Activated naive CD8-positive, alpha-beta T cell treated with anti-CD3 and anti-CD28 coated beads, Interleukin-2, amount 50 U/mL, for 24 hours (primary cell): ENCODE measurements at regions not wholly inside any gene's neighbourhood (a gene's known extent, or its start where the extent isn't known, plus 50 kb on each side); places are given as distances from the start of the nearest gene placed in this dataset.
A peak's percentile ranks its signal among the peaks of the same experiment; 100 is the strongest.

Experiments used
- ATAC-seq: fragments of 150-1000 bp; cut with Tn5 transposase; one replicate; pipeline ENCODE4 v1.10.0; 2021
- DNase-seq: peaks from one replicate; pipeline ENCODE4 v3.0.0; 2021
- H3K27ac Mint-ChIP-seq: one replicate; pipeline ENCODE4 v1.8.0; 2021; ENCODE audit warnings: mild to moderate bottlenecking, mixed read lengths
- H3K27me3 Mint-ChIP-seq: one replicate; pipeline ENCODE4 v1.8.0; 2021; ENCODE audit warnings: mixed read lengths
- H3K36me3 Mint-ChIP-seq: one replicate; pipeline ENCODE4 v1.8.0; 2021; ENCODE audit warnings: low read depth, mixed read lengths
- H3K4me1 Mint-ChIP-seq: one replicate; pipeline ENCODE4 v1.8.0; 2021; ENCODE audit warnings: mixed read lengths
- H3K4me3 Mint-ChIP-seq: one replicate; pipeline ENCODE4 v1.8.0; 2021; ENCODE audit warnings: mild to moderate bottlenecking, moderate library complexity, mixed read lengths
- H3K9me3 Mint-ChIP-seq: one replicate; pipeline ENCODE4 v1.8.0; 2021; ENCODE audit warnings: mixed read lengths

DNA sequence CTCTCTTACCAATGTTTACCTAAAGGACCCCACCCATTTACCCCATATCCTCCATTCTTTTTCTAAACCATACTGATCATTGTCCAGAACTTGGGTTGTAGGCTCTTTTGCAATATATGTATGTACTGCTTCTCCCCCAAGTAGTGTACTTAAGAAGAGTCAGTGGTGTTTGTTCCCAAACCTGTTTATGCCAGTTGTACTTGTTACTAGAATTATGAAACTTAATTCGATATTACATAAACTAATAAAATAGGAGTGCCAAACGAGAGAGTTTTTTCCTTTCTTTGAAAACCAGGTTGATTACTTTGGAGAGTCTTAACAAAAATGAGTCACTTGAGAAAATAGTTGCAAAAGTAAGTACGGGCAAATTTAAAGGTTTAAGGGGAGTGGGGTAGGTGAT is 96.3 kb downstream of the GEMIN8 start:
- DNase-seq (no peak), ATAC-seq (no peak)
- H3K36me3 Mint-ChIP-seq: no peaks in the 10 kb centered on the region
- H3K9me3 Mint-ChIP-seq: no peaks in the 10 kb centered on the region
- H3K4me3 Mint-ChIP-seq: no peak overlapping the region
- peaks cover 17% of the 10 kb centered on the region for H3K27me3 Mint-ChIP-seq
- H3K4me1 Mint-ChIP-seq: no peaks in the 10 kb centered on the region
- no peak overlapping the region for H3K27ac Mint-ChIP-seq

DNA sequence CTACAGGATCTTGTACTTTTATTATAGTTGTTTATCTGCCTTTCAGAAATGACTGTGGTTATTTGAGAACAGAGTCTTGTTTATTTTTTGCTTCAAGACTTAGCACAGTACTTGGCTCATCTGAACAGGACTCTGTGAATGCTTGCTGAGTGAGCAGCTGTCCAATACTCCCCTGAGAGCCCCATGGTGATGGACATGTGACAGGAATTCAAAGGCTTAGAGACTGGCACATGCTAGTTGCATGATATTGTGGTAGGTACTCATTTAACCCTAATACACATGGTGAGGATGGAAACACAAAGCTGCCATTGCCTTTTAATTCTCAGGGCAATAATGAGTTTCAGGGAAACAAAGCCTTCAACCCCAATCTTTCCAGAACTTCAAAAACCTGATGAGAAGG is 97.3 kb downstream of the GEMIN8 start:
- ATAC-seq (no peak), DNase-seq (no peak)
- no peaks in the 10 kb centered on the region for H3K36me3 Mint-ChIP-seq
- peaks cover 13% of the 10 kb centered on the region for H3K27me3 Mint-ChIP-seq
- no peaks in the 10 kb centered on the region for H3K4me1 Mint-ChIP-seq
- H3K9me3 Mint-ChIP-seq: no peaks in the 10 kb centered on the region
- H3K4me3 Mint-ChIP-seq: no peak overlapping the region
- H3K27ac Mint-ChIP-seq: no peak overlapping the region

DNA sequence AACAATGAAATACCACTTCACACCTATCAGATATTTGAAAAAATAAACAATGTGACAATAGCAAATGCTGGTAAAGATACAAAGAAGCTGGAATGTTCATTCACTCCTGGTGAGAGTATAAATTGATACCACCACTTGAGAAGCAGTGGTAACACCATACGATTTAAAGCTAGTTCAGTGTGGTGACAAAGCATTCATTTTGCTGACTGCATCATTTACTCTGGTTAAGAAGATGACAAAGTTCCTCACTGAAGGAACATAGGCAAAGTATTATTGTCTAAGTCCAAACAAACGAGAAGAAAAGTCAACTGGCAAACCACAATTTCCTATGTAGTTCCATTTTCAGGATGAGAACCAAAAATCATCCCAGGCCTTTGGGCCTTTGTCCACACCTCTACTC is 102.5 kb downstream of the GEMIN8 start:
- no peaks in the 10 kb centered on the region for H3K9me3 Mint-ChIP-seq
- H3K27ac Mint-ChIP-seq: no peak overlapping the region
- no peaks in the 10 kb centered on the region for H3K4me1 Mint-ChIP-seq
- H3K36me3 Mint-ChIP-seq: no peaks in the 10 kb centered on the region
- DNase-seq: no peak
- peaks cover 3% of the 10 kb centered on the region for H3K27me3 Mint-ChIP-seq
- ATAC-seq: no peak
- H3K4me3 Mint-ChIP-seq: no peak overlapping the region

DNA sequence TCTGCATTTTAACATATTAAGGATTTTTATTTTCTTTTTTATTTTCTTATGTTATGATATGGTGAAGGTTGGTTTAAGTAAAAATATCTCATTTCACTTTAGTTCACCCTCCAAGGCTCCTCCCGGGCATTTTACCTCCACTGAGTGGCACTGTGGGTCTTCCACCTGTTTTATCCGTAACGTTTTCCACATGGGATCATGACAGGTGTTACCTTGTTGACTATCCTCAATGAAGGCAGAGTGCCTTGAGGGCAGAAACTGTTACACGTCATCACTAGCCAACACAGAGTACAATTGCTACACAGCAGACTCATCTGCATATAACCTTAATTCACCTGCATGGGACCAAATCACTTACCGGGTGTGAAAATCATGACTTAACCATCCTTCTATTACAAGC is 105.8 kb downstream of the GEMIN8 start:
- Mint-ChIP-seq H3K9me3 (no peaks in the 10 kb centered on the region), H3K4me1 (no peaks in the 10 kb centered on the region), H3K4me3 (no peak overlapping the region), H3K27ac (no peak overlapping the region), H3K36me3 (no peaks in the 10 kb centered on the region), H3K27me3 (peaks cover 3% of the 10 kb centered on the region)
- DNase-seq (no peak), ATAC-seq (no peak)

DNA sequence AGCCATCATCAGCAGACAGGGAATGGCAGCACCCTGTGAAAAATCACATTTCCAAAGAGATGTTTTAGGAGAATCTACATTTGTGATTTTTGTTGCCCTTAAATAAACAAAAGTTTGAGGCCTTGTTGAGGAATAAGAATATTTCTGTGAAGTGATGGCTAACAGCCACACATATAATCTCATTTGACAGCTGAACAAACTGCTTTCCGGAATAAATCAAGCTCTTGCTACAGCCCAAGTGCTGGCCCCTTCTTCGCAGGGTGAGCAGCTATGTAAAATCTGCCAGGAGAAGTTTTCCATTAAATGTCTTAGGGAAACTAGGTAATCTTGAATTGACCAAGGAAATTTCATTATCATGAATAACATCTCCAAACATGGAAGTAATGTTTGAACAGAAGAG is 106.4 kb upstream of the GPM6B start:
- Mint-ChIP-seq H3K9me3 (no peaks in the 10 kb centered on the region), H3K4me1 (no peaks in the 10 kb centered on the region), H3K4me3 (no peak overlapping the region), H3K27me3 (peaks cover 3% of the 10 kb centered on the region), H3K36me3 (no peaks in the 10 kb centered on the region), H3K27ac (no peak overlapping the region)
- ATAC-seq (no peak), DNase-seq (no peak)

DNA sequence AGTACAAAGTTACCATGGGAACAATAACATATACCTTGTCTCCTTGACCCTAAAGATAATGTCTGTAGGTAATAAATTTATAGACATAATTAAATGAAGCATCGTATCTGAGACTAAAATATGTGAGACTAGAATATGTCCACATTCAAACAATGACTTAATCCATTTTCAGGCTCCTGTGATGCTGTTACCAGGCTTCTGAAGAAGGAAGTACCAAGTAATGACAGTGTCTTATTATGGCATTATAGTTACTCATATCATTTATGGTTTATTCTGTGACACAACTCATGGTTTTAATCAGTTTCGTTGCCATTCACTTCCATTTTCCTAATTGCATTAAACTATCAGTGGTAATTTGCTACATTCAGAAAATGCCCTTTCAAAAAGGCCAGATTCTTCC is 100.6 kb upstream of the GPM6B start:
- no peak overlapping the region for H3K27ac Mint-ChIP-seq
- ATAC-seq (no peak), DNase-seq (no peak)
- no peaks in the 10 kb centered on the region for H3K4me1 Mint-ChIP-seq
- H3K27me3 Mint-ChIP-seq: no peaks in the 10 kb centered on the region
- no peaks in the 10 kb centered on the region for H3K9me3 Mint-ChIP-seq
- H3K4me3 Mint-ChIP-seq: no peak overlapping the region
- no peaks in the 10 kb centered on the region for H3K36me3 Mint-ChIP-seq

DNA sequence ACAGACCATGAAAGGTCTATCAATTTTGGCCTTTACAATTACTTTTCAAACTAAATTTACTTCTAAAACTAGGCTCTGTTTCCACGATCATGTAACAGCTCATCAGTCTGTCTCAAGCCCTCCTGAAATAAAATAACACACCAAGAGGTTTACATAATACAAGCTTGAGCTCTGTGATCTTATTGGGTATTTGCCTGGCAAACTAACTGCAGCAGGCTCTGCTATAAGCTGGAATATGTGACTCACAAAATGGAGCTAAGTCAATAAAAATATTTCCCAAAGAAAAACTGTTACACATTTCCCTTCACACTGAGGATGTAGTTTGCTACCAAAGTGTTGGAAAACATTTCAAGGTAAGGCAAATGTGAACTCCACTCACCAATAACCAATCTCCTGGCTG is 94.7 kb upstream of the GPM6B start:
- Mint-ChIP-seq H3K27me3 (no peaks in the 10 kb centered on the region), H3K4me1 (no peaks in the 10 kb centered on the region), H3K36me3 (no peaks in the 10 kb centered on the region), H3K27ac (no peak overlapping the region), H3K4me3 (no peak overlapping the region), H3K9me3 (no peaks in the 10 kb centered on the region)
- ATAC-seq: no peak
- no peak for DNase-seq

DNA sequence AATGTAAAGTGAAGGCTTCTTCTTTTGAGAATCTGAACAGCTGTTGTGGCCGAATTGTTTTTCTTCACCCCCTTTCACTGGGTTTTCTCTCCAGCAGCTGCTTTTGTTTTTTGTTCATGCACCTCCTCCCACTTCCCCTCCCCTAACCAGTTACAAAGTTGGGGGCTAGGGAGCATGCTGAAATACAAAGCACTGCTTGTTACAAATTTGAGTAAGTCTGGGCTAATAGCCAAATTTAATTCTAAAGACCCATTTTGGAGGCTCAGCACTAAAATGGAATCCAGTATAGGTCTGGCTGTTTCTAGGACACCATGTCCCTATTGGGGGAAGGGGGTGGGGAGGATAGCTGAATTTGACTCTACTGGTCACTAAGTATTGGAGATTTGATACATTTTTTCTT is 89.2 kb upstream of the GPM6B start:
- no peaks in the 10 kb centered on the region for H3K36me3 Mint-ChIP-seq
- H3K4me1 Mint-ChIP-seq: no peaks in the 10 kb centered on the region
- ATAC-seq (no peak), DNase-seq (no peak)
- no peaks in the 10 kb centered on the region for H3K27me3 Mint-ChIP-seq
- H3K9me3 Mint-ChIP-seq: no peaks in the 10 kb centered on the region
- H3K27ac Mint-ChIP-seq: no peak overlapping the region
- no peak overlapping the region for H3K4me3 Mint-ChIP-seq

DNA sequence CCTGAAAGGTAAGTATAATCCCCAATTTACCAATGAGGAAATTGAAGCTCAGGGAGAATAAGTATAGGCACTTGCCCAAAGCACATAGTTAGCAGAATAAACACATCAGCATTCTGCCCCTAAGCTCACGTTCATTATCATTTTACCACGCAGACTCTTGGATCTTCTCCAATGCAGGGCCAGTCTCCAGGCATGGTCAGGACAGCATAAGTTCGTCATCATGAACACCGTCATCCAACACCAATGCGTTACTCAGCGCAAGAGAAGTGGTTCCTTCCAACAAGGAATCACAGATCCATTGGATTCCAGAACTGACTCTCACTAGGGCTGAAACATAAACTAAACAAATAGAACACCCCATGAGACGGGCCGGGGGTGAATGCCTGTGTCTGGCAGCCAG is 86.5 kb upstream of the GPM6B start:
- no peaks in the 10 kb centered on the region for H3K9me3 Mint-ChIP-seq
- no peaks in the 10 kb centered on the region for H3K27me3 Mint-ChIP-seq
- H3K27ac Mint-ChIP-seq: no peak overlapping the region
- ATAC-seq: no peak
- H3K4me1 Mint-ChIP-seq: no peaks in the 10 kb centered on the region
- DNase-seq: no peak
- H3K4me3 Mint-ChIP-seq: no peak overlapping the region
- no peaks in the 10 kb centered on the region for H3K36me3 Mint-ChIP-seq

DNA sequence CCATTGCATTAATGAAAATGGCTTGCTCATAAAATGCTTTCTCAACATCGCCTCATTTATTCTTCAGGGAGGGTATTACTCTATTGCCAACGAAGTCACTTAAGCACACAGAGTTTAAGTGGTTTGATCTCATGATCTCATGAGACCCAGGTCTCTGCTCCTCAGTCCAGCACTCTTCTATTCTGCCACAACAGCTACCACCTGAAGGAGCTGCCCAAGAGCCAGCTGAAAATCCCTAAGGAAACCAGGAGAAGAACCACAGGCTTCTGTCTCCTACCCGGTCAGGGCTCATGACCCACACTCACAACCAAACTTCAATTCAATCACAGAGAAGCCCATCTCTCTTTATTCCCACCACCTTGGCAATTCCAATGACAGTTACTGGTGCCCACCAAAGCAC is 85.5 kb upstream of the GPM6B start:
- Mint-ChIP-seq H3K27me3 (no peaks in the 10 kb centered on the region), H3K4me1 (no peaks in the 10 kb centered on the region), H3K9me3 (no peaks in the 10 kb centered on the region), H3K4me3 (no peak overlapping the region), H3K36me3 (no peaks in the 10 kb centered on the region), H3K27ac (no peak overlapping the region)
- DNase-seq: no peak
- ATAC-seq: no peak

DNA sequence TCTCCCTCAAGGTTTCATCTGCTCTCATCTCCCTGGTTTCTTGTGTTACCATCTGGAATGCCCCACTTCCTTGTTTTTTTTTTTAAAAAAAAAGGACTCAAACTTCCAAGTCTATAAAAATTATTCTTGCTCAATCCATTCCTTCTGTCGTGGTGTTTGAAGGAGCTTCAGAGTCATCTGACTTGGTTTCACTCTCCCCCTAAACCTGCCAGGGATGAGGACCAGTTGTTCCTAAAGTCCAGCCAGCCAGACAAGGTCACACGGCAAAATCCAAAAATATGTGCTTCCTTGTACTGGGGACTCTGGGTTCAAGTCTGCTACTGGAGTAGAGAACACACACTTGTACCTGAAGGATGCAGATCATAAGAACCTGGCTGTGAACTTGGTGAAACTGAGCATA is 84.5 kb upstream of the GPM6B start:
- no peak overlapping the region for H3K27ac Mint-ChIP-seq
- no peaks in the 10 kb centered on the region for H3K9me3 Mint-ChIP-seq
- ATAC-seq (no peak), DNase-seq (no peak)
- H3K4me3 Mint-ChIP-seq: no peak overlapping the region
- H3K27me3 Mint-ChIP-seq: no peaks in the 10 kb centered on the region
- no peaks in the 10 kb centered on the region for H3K36me3 Mint-ChIP-seq
- H3K4me1 Mint-ChIP-seq: no peaks in the 10 kb centered on the region

DNA sequence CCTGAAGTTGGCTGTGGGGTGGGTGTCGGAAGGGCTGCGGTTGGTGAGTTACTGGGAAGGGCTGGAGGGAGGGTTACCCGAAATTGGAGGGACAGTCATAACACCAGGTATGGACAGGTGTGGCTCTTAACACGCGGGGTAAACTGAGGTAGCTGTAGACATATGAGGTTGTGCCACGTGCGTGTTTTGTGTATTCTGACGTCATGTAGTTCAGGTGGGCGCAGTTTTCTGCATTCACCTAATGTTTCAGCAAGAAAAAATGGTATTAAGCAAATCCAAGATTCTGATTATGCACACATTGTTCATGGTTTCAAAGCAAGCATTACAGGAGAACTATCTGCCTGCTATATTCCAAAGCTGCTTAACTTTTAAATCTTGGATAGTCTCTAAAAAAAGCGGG is 83.5 kb upstream of the GPM6B start:
- Mint-ChIP-seq H3K9me3 (no peaks in the 10 kb centered on the region), H3K27ac (no peak overlapping the region), H3K36me3 (no peaks in the 10 kb centered on the region), H3K4me3 (no peak overlapping the region), H3K27me3 (no peaks in the 10 kb centered on the region), H3K4me1 (no peaks in the 10 kb centered on the region)
- ATAC-seq (no peak), DNase-seq (no peak)

DNA sequence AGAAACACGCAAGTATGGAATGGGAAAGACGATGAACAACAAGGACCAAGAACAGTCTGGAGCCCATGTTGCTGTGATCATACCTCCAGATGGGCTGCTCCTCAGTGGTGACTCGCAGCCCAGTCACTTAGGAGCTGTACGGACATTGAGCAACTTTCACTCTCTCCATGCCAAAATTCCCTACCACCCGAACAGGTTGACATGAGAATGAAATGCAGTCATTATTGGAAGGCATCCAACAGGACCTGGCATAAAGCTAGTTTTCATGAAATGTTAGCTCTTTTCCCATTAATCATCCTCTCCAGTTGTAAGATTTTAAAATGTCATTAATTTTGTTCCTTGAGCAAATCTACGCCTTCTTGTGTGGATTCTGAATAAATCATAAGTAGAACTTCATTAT is 82.7 kb upstream of the GPM6B start:
- H3K4me1 Mint-ChIP-seq: no peaks in the 10 kb centered on the region
- ATAC-seq (no peak), DNase-seq (no peak)
- H3K27me3 Mint-ChIP-seq: no peaks in the 10 kb centered on the region
- H3K36me3 Mint-ChIP-seq: no peaks in the 10 kb centered on the region
- no peak overlapping the region for H3K4me3 Mint-ChIP-seq
- H3K9me3 Mint-ChIP-seq: no peaks in the 10 kb centered on the region
- H3K27ac Mint-ChIP-seq: no peak overlapping the region

DNA sequence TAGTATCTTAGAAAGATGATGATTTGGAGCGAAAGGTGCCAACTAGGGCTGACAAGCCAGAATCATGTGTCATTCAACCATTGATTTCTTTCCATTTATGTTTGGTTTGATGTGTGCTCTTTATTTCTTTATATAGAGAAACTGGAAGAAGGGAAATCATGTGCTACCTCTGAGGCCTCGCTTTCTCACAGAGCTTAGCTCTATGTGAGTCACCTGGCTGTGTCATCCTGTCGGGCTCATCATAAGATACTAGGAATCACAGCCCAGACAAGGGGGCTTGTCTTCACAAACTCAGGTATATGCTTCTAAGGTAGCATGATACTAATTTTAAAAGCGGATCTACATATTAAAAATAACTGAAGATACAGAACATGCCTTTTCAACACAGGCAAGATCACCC is 81.7 kb upstream of the GPM6B start:
- H3K9me3 Mint-ChIP-seq: no peaks in the 10 kb centered on the region
- H3K4me3 Mint-ChIP-seq: no peak overlapping the region
- H3K36me3 Mint-ChIP-seq: no peaks in the 10 kb centered on the region
- no peaks in the 10 kb centered on the region for H3K27me3 Mint-ChIP-seq
- H3K27ac Mint-ChIP-seq: no peak overlapping the region
- DNase-seq (no peak), ATAC-seq (peak; percentile 52)
- no peaks in the 10 kb centered on the region for H3K4me1 Mint-ChIP-seq

DNA sequence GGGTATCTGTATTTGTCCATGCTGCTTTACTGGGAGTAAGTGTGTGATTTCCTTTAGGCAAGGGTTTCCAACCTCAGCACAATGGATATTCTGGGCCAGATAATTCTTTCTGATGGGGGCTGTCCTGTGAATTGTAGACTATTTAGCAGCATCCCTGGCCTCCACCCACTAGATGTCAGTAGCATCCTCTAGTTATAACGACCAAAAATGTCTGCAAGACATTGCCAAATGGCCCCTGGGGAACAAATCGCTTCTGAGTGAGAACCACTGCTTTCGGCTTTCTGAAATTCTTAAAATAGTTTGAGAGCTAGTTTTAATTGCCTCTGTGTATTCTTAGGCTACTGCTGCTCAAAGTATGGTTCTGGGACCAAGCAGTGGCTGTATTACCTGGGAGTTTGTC is 81.2 kb upstream of the GPM6B start:
- no peaks in the 10 kb centered on the region for H3K9me3 Mint-ChIP-seq
- no peaks in the 10 kb centered on the region for H3K36me3 Mint-ChIP-seq
- H3K4me3 Mint-ChIP-seq: no peak overlapping the region
- DNase-seq (peak; percentile 2), ATAC-seq (no peak)
- no peak overlapping the region for H3K27ac Mint-ChIP-seq
- no peaks in the 10 kb centered on the region for H3K4me1 Mint-ChIP-seq
- H3K27me3 Mint-ChIP-seq: no peaks in the 10 kb centered on the region

DNA sequence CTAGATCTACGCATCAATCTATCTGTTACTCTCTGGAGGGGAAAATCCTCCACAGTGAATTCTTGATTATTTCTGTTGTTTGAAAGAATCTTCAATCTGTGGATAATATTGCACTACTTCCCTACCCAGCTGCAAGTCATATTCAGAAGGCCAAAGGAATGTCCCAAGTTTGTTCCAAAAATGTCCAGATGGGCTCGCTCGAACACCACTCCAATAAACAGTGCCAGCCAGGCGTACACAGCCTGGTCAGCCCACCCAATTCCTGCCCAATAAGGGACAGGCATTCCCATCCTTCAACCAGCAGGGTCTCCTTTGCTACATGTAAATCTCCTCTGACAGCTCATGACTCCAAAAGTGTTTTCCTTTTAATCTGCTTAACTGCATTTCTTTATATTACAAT is 80.7 kb upstream of the GPM6B start:
- DNase-seq (no peak), ATAC-seq (no peak)
- Mint-ChIP-seq H3K27me3 (no peaks in the 10 kb centered on the region), H3K27ac (no peak overlapping the region), H3K9me3 (no peaks in the 10 kb centered on the region), H3K36me3 (no peaks in the 10 kb centered on the region), H3K4me1 (no peaks in the 10 kb centered on the region), H3K4me3 (no peak overlapping the region)
